ENCODE measurements at regions not wholly inside any gene's neighbourhood (a gene's known extent, or its start where the extent isn't known, plus 50 kb on each side); places are given as distances from the start of the nearest gene placed in this dataset.

- no peak for DNase-seq (ENCODE audit: low spot score)
- in situ Hi-C loops (cut with HindIII; ENCODE audit: low sequenced_read_pairs) = no loop called here
Observed at GRCh38 chr5:2514484-2514883, 237.0 kb downstream of the IRX2 start.

GRCh38 chr5:2511706-2512105, 239.8 kb downstream of the IRX2 start:
- in situ Hi-C loops (cut with HindIII; ENCODE audit: low sequenced_read_pairs) = no loop called here
- no peak for DNase-seq (ENCODE audit: low spot score)

GRCh38 chr5:2511126-2511525, 240.4 kb downstream of the IRX2 start:
- in situ Hi-C loops (cut with HindIII; ENCODE audit: low sequenced_read_pairs) = no loop called here
- DNase-seq (ENCODE audit: low spot score) = no peak

- in situ Hi-C loops (cut with HindIII; ENCODE audit: low sequenced_read_pairs) = no loop called here
- DNase-seq (ENCODE audit: low spot score) = no peak
Observed at GRCh38 chr5:2509527-2509926, 241.9 kb downstream of the IRX2 start.

GRCh38 chr5:2508514-2508913, 243.0 kb downstream of the IRX2 start:
- in situ Hi-C loops (cut with HindIII; ENCODE audit: low sequenced_read_pairs) = no loop called here
- no peak for DNase-seq (ENCODE audit: low spot score)

GRCh38 chr5:2507611-2508010, 243.9 kb downstream of the IRX2 start:
- in situ Hi-C loops (cut with HindIII; ENCODE audit: low sequenced_read_pairs) = no loop called here
- DNase-seq (ENCODE audit: low spot score) = no peak

GRCh38 chr5:2506603-2507002, 244.9 kb downstream of the IRX2 start:
- in situ Hi-C loops (cut with HindIII; ENCODE audit: low sequenced_read_pairs) = no loop called here

GRCh38 chr5:2505217-2505616, 246.3 kb downstream of the IRX2 start:
- no peak for DNase-seq (ENCODE audit: low spot score)
- in situ Hi-C loops (cut with HindIII; ENCODE audit: low sequenced_read_pairs) = no loop called here

More at GRCh38 chr5:2506603-2507002, 244.9 kb downstream of the IRX2 start:
- no peak for DNase-seq (ENCODE audit: low spot score)

- no peak for DNase-seq (ENCODE audit: low spot score)
- in situ Hi-C loops (cut with HindIII; ENCODE audit: low sequenced_read_pairs) = no loop called here
Observed at GRCh38 chr5:2502970-2503594, 248.4 kb downstream of the IRX2 start.

GRCh38 chr5:2499917-2500316, 251.6 kb downstream of the IRX2 start:
- in situ Hi-C loops (cut with HindIII; ENCODE audit: low sequenced_read_pairs) = no loop called here

GRCh38 chr5:2496891-2497290, 254.6 kb downstream of the IRX2 start:
- DNase-seq (ENCODE audit: low spot score) = no peak
- in situ Hi-C loops (cut with HindIII; ENCODE audit: low sequenced_read_pairs) = no loop called here

More at GRCh38 chr5:2499917-2500316, 251.6 kb downstream of the IRX2 start:
- DNase-seq (ENCODE audit: low spot score) = no peak

GRCh38 chr5:2496126-2496525, 255.4 kb downstream of the IRX2 start:
- in situ Hi-C loops (cut with HindIII; ENCODE audit: low sequenced_read_pairs) = no loop called here
- no peak for DNase-seq (ENCODE audit: low spot score)

GRCh38 chr5:2493356-2493755, 258.1 kb downstream of the IRX2 start:
- in situ Hi-C loops (cut with HindIII; ENCODE audit: low sequenced_read_pairs) = no loop called here
- no peak for DNase-seq (ENCODE audit: low spot score)

- in situ Hi-C loops (cut with HindIII; ENCODE audit: low sequenced_read_pairs) = no loop called here
- no peak for DNase-seq (ENCODE audit: low spot score)
Observed at GRCh38 chr5:2492476-2492875, 259.0 kb downstream of the IRX2 start.

GRCh38 chr5:2491846-2492245, 259.6 kb downstream of the IRX2 start:
- in situ Hi-C loops (cut with HindIII; ENCODE audit: low sequenced_read_pairs) = no loop called here
- DNase-seq (ENCODE audit: low spot score) = no peak

- in situ Hi-C loops (cut with HindIII; ENCODE audit: low sequenced_read_pairs) = no loop called here
- no peak for DNase-seq (ENCODE audit: low spot score)
Observed at GRCh38 chr5:2489306-2489705, 262.2 kb downstream of the IRX2 start.

GRCh38 chr5:2488593-2488992, 262.9 kb downstream of the IRX2 start:
- no peak for DNase-seq (ENCODE audit: low spot score)
- in situ Hi-C loops (cut with HindIII; ENCODE audit: low sequenced_read_pairs) = no loop called here

GRCh38 chr5:2487152-2487763, 264.2 kb downstream of the IRX2 start:
- DNase-seq (ENCODE audit: low spot score) = no peak
- in situ Hi-C loops (cut with HindIII; ENCODE audit: low sequenced_read_pairs) = no loop called here

GRCh38 chr5:2486373-2486772, 265.1 kb downstream of the IRX2 start:
- in situ Hi-C loops (cut with HindIII; ENCODE audit: low sequenced_read_pairs) = no loop called here
- DNase-seq (ENCODE audit: low spot score) = no peak

- in situ Hi-C loops (cut with HindIII; ENCODE audit: low sequenced_read_pairs) = no loop called here
- DNase-seq (ENCODE audit: low spot score) = no peak
Observed at GRCh38 chr5:2482778-2483177, 268.7 kb downstream of the IRX2 start.

- DNase-seq (ENCODE audit: low spot score) = no peak
- in situ Hi-C loops (cut with HindIII; ENCODE audit: low sequenced_read_pairs) = no loop called here
Observed at GRCh38 chr5:2480871-2481270, 270.6 kb downstream of the IRX2 start.
